ENCODE measurements at regions not wholly inside any gene's neighbourhood (a gene's known extent, or its start where the extent isn't known, plus 50 kb on each side); places are given as distances from the start of the nearest gene placed in this dataset.

- H3K4me3 ChIP-seq (ENCODE audit: low read depth, low read length) = no peak overlapping the region
- ChIA-PET POLR2A (no interaction called here), CTCF (no interaction called here)
- no peak for DNase-seq (ENCODE audit: low read depth, low spot score)
- TF ChIP-seq CTCF (IDR thresholded peaks at IDR 0.05; ENCODE audit: insufficient read depth, low read length, missing control alignments) = no peak
These were observed 90.3 kb upstream of the ELMO1 start for GRCh38 chr7:37538945-37539344.

GRCh38 chr7:37540917-37541316, 92.3 kb upstream of the ELMO1 start:
- DNase-seq (ENCODE audit: low read depth, low spot score) = no peak
- ChIA-PET POLR2A (no interaction called here), CTCF (no interaction called here)
- H3K4me3 ChIP-seq (ENCODE audit: low read depth, low read length) = no peak overlapping the region
- no peak for TF ChIP-seq CTCF (IDR thresholded peaks at IDR 0.05; ENCODE audit: insufficient read depth, low read length, missing control alignments)

- no peak for TF ChIP-seq CTCF (IDR thresholded peaks at IDR 0.05; ENCODE audit: insufficient read depth, low read length, missing control alignments)
- ChIA-PET POLR2A (no interaction called here), CTCF (no interaction called here)
- no peak for DNase-seq (ENCODE audit: low read depth, low spot score)
- no peak overlapping the region for H3K4me3 ChIP-seq (ENCODE audit: low read depth, low read length)
These were observed 93.3 kb upstream of the ELMO1 start for GRCh38 chr7:37541810-37542443.

- DNase-seq (ENCODE audit: low read depth, low spot score) = no peak
- no peak overlapping the region for H3K4me3 ChIP-seq (ENCODE audit: low read depth, low read length)
- ChIA-PET CTCF (no interaction called here), POLR2A (no interaction called here)
- TF ChIP-seq CTCF (IDR thresholded peaks at IDR 0.05; ENCODE audit: insufficient read depth, low read length, missing control alignments) = no peak
These were observed 97.2 kb upstream of the ELMO1 start for GRCh38 chr7:37545619-37546534.

GRCh38 chr7:37546677-37547076, 98.0 kb upstream of the ELMO1 start:
- H3K4me3 ChIP-seq (ENCODE audit: low read depth, low read length) = no peak overlapping the region
- no peak for TF ChIP-seq CTCF (IDR thresholded peaks at IDR 0.05; ENCODE audit: insufficient read depth, low read length, missing control alignments)
- no peak for DNase-seq (ENCODE audit: low read depth, low spot score)
- ChIA-PET POLR2A (no interaction called here), CTCF (no interaction called here)

GRCh38 chr7:37549076-37549931, 100.6 kb upstream of the ELMO1 start:
- POLR2A ChIA-PET = no interaction called here
- DNase-seq (ENCODE audit: low read depth, low spot score) = no peak
- CTCF ChIA-PET = no interaction called here
- H3K4me3 ChIP-seq (ENCODE audit: low read depth, low read length) = no peak overlapping the region
- no peak for TF ChIP-seq CTCF (IDR thresholded peaks at IDR 0.05; ENCODE audit: insufficient read depth, low read length, missing control alignments)

All from AG04449 (cell line).